HG02885 (cell line): ENCODE measurements at regions not wholly inside any gene's neighbourhood (a gene's known extent, or its start where the extent isn't known, plus 50 kb on each side); places are given as distances from the start of the nearest gene placed in this dataset.

Source experiments
- ATAC-seq: cut with Tn5 transposase; IDR thresholded peaks from one replicate; pipeline ENCODE4 v1.9.1; 2021; ENCODE audit warnings: mild to moderate bottlenecking; ENCODE audit not compliant: unreplicated experiment, poor library complexity

DNA sequence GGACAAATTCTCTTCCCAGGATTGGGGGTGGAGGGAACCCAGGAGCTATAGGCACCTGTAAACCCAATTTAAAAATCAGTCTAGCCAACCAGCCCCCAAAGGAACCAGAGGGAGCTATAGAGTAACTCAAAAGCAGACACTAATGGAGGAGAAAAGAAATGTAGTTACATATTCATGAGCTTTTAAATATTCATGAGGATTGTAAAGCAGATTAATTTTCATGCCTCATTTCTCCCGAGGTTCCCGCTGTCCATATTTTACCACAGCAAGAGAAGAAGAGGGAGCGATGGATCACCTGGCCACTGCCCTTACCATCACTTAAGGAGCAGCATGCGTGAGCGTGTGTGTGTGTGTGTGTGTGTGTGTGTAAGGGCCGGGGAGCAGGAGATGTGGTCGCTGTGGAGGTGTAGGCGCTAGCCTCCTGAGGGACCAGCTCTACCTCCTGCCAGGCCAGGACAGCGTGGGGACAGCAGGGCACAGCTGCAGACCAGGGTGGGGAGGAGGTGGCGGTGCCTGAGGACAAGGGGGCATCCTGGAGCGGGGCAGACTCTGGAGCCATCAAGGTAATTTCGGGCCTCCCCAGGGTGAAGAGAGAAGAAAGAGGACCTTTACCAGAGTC, 100.7 kb upstream of the THY1 start:
- no peak for ATAC-seq

DNA sequence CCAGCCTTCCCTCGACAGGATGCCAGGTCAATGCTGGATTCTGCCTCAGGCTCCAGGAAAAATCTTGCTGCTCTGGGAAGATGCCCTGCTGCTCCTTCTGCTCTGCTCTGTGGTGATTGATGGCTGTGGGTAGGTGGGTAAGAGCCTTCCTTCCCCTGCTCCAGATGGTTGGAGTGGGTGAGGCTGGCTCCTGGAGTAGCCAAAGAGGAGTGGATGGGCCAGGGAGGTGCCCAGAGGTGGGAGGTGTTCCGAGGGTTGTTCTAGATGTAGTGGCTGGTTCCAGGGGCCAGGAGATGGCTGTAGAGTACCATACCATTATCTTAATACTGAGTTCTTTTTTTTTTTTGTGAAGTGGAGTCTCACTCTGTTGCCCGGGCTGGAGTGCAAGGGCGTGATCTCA, 99.6 kb upstream of the THY1 start:
- ATAC-seq, result no peak

DNA sequence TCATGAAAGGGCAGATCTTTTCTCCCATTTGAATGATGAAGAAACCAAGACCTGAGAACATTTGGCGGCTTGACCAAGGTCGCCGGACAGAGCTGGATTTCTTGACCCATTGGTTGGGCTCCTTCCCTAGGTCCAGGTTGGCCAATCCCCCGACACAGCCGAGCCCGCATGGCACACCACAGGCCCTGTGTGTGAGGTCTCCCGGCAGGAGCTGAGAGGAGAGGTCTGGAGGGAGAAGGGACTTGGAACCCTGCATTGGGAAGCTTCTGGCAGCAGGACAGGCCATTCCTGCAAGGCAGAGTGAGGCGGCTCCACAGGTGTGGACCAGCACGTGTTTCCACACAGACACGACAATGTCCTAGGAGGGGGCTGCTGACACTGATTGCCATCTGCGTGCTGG, 98.6 kb upstream of the THY1 start:
- ATAC-seq, result no peak

DNA sequence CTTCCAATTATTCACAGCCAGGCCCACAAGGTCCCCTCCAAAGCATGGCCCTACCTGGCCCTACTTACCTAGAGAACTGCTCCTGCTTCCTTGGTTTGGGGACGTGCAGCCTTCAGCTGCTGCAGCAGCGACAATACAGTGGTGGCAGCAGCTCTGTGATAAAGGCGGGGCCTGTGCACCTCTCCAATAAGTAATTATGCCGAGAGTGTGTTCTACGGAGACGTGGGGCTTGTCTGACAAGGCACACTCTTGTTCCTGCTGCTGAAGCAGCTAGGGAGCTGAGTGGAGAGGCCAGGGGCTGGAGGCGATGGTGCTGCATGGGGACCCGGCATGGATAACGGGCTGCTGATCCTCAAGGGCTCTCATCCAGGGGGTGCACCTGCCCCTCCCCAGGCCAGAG, 98.0 kb upstream of the THY1 start:
- no peak for ATAC-seq

DNA sequence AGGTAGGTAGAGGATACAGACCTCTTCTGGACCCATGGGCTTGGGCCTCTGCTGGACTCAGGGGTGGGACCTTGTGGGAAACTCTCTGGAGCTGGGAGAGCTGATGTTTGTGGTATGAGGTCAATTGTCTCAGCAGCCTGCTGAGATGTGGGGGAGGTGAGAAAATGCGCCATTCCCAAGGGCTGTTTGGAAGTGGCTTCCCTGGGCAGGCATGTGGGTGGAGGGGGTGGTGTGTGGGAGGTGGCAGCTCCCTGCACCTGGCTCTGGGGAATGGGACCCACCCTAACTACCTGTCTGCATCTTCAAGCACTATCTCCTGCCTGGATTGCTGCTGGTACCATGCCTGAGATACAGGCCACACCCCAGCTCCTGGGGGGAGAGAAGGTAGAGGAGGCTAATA, 97.4 kb upstream of the THY1 start:
- ATAC-seq, result no peak

DNA sequence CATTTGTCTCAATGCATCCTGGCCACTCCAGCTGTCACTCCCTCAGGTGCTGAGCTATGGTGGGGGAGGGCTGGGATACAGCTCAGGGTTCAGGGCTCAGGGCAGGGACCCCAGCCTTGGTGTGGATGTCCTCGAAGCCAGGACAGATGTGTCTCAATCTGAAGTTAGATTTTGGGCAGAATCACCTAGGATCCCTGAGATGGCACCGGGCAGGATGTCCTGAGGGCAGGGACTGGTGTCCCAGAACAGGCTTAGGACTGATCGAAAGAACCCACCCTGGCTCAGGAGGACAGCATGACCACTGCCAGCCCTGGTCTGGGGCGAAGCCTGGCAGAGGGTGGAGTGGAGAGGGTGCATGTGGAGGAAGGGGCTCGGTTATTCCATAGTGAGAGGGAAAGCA, 96.8 kb upstream of the THY1 start:
- ATAC-seq, result no peak

DNA sequence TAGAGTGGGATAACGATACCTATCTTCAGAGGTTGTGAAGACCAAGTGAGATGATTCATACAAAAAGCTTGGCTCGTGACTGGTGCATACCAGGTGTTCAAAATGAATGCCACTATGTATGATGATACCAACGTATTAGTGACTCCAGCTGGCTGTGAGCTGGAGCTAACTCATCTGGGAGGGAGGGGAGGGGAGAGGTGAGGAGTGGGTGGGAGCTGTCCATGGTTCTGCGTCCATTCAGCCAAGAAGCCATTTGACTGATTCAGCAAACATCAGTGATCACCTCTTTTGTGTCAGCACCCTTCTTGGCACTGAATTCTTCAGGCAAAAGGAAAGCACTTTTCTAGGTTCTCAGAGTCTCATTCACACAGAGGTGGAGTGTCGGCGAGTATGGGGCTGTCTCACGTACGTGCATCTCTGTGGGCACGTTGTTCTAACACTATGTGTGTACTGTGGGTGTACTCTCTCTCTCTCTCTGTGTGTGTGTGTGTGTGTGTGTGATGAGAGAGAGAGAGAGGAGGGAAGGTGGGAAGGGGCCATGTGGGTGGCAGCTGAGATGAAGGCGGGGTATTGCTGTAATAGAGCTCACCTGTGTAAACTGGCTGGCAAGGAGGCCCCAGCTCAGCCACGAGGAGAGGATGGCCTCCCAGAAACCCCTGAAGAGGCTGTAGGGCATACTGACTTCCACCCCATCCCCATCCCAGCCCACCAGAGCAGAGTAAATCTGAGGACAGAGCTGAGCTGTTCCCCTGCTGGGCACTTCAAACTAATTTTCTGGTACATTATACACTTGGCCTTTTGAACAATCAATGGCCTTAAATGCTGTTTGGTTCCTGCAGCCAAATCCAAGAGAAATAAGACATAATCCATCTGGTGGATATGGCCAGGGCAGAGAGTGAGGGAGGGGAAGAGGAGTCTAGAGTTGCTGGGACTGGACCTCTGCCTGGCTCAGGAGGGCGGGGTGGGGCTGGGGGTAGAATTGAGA, 96.1 kb upstream of the THY1 start:
- ATAC-seq, result no peak

DNA sequence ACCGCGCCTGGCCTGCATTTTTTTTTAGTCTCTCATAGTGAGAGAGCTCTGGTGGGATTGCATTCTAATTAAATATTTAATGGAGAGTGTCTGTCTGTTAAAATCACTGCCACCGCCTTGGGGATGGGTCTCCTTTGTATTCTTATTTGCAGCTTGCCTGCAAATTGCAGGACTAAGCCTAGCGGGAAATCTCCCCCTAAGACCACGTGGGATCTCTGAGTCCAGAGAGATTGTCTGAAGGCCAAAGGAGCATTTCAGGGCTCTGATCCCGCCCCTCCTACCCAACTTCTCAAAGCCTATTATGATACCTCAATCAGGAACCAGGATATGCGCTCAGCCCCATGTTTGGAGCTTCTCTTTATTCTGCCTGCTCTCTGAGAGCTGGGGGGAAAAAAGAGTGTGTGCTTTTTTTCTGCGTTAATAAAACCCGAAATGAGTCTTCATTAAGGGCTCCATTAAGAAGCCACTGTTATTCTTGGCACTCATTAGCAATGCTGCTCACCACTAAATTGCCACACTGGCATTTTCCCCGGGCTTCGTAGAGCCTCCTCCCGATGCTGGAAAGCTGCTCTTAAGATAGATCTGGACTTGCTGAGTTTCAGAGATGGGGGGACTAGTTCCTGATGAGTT, 92.9 kb upstream of the THY1 start:
- no peak for ATAC-seq

DNA sequence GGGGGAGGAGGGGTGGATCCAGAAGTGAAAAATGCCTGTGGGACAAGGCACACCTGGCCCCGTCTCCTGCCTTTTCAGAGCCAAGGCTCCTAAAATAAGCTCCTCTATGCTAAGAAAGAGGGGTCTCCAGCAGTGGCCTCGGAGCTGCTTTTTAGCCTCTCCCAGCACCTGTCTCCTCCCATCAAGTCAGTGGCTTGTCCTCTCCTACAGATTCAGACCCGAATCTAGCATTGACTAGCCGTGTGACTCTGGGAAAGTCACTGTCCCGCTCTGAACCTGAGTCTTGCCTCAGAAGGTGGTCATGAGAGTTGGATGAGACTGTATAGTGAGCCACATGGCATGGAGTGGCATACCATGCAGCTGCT, 90.8 kb upstream of the THY1 start:
- no peak for ATAC-seq

DNA sequence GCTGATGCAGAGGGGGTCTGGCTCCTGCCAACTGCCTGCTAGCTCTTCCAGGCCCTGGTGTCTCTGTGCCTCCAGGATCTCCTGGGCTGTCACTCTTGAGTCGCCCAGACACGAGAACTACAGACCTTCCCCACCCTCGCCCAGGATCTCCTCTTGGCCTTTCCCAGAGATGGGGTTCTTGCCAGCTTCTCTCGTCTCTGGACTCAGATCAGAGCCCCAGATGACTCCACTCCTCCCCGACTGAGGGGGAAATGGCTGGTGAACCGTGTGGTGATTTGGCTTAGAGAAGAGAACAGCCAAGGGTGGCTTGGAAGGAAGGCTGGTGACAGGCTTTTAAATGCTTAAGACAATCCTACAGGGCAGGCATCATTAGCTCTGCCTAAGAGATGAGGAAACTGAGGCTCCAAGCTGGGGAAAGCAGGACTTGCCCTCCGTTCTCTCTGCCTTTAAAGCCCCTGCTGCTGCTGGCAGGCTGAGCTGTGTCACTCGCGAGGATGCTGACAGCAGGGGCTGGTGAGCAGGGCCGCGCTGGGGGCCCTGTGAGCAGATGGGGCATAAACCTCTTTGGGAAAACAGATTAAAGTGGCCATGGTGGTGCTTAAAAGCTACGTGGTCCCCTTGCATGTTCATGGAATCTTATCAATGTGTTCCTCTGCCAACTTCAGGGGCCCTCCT, 90.3 kb upstream of the THY1 start:
- no peak for ATAC-seq

DNA sequence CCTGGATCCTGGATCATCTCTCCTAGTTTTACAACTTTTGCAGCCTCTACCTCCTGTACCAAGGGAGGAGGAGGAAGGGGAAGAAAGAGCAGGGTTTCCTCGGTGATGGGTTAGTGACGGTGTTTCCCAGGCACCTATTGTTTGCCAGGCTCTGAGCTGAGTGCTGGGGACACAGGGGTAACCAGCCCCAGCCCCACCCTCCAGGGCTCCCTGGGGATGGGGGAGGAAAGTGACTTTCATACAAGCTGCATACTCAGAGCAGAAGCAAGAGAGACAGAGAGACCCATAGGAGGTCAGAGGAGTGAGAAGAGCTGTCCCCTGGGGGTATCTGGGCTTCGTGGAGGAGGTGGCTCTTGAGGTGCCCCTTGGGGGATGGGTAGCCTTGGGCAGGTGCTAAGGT, 89.4 kb upstream of the THY1 start:
- no peak for ATAC-seq

DNA sequence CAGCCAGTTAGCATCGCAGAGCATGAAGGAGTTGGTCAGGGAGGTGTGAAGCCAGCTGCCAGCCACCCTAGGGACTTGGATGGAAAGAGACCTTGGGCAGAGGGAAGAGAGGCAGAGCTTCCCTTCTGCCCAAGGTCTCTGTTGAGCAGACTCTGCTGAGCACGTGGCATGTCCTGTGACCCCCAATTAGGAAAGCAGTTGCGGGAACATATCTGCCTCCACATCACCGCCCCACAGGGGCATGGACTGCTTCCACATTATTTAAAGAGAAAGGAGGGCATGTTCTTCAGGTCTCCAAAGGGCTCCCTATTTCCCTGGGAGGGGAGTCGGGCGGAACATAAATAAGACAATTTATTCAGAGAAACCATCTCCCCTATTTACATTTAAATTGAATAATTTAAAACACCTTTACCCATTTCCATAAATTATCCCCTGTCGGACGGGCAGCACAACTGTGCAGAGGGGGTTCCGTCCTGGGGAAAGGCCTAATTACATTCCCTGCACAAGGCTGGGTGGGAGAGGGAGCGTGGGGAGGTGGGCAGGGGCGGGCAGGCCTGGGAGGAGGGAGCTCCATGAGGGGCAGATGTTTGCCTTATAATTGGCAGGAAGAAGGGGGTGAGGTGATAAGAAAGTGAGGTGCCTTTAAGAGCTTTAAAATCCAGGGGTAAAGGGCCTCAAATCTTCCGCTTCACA, 88.8 kb upstream of the THY1 start:
- ATAC-seq, result no peak

DNA sequence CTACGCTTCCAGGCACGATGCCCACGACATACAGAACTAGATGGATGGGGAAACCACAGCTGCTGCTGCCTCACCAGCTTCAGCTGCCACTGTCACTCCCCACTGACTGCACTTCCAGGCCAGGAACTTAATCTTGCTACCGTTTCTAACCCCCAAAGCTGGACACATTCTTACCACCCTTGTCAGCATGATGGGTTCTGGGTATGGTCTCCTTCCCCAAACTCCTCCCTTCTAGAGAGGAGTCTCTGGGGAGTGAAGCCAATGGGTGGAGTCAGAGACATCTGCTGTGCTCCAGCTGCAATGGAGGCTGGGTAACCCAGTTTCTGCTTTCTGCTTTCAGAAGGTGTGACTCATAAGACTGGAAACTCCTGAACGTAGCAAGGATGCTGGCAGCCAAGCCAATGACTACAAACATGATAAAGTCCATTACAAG, 87.0 kb upstream of the THY1 start:
- ATAC-seq, result peak; percentile 74

DNA sequence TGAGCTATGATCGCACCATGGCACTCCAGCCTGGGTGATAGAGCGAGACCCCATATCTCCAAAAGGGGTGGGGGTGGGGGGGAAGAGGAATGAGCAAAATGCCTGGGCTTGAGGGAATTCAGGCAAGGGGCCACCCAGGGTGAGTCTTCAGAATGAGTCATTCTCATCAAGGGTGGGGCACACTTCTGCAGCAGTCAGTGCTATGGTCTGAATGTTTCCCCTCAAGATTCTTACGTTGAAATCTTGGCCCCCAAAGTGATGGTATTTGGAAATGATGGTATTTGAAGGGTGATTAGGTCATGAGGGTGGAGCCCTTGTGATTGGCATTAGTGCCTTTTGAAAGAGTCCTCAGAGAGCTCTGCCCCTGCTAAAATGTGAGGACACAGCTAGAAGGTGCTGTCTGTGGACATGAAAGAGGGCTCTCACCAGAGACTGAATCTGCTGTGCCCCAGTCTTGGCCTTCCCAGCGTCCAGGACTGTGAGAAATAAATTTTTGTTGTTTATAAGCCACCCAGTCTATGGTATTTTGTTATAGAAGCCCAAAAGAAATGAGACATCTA, 86.4 kb upstream of the THY1 start:
- ATAC-seq, result no peak

DNA sequence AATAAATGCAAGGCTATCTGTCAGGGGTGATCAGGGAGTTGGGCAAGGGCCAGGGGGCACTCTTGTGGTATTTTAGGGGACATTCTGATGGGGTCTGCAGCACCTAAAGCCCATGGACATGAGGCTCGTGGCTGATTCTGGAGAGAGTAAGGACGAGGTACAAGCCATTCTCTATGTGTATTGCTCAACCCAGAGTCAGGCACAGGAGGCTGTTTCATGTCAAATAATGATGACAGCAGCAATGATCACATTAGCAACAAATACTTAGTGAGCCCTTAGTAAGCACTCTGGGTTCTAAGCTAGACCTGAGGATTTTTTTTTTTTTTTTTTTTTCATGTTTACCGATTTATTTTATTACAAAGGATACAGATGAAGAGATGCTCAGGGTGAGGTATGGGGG, 83.5 kb upstream of the THY1 start:
- ATAC-seq, result no peak

DNA sequence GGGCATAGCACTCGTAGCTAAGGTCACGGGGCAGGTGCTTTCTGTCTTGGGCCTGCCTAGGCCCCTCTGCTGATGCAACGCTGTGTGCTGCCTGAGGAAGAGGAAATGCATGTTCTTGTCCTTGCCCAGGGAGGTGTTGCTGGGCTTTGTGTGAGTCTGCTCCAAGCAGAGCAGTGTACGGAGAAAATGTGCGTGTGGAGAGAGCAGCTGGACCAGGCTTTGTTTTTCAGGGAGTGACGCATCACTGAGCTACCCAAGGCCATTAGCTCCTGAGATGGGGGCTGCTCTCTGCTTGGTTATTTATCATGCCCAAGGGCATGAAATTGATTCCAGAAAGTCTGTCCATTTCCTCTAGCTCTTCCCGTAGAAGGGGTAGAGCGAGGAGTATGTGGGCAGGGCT, 82.9 kb upstream of the THY1 start:
- ATAC-seq, result no peak

DNA sequence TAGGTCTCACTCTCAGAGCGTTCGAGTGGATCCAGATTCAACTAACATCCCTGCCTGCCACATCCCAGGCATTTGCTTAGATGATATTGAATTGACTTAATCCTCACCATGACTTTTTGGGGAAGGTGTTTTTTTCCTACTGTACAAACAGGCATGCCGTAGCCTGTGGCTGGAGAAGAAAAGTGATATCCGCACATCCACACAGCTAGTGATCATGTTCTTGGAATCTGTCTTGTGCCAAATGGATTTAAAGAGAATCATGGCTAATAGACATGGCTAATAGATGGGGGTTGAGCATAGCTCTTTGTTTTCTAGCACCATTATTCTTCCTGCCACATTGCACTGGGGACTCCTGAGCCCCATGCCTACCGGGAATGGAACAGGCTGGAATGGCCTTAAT, 82.1 kb upstream of the THY1 start:
- ATAC-seq, result no peak

DNA sequence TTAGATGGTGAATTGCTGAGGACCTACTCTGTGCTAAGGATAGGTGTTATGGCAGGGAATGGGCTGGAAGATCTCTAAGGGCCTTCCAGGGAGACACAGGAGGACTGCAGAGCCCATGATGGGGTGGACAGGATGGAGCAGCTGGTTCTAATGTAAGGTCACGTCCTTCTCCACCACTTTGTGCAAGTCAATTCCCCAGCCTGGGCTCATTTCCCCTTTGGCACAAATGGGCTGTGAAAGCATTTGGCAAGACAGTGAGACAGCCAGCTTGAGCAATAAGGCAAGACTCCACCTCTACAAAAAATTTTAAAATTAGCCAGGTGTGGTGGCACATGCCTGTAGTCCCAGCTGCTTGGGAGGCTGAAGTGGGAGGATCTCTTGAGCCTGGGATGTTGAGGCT, 81.4 kb upstream of the THY1 start:
- no peak for ATAC-seq

DNA sequence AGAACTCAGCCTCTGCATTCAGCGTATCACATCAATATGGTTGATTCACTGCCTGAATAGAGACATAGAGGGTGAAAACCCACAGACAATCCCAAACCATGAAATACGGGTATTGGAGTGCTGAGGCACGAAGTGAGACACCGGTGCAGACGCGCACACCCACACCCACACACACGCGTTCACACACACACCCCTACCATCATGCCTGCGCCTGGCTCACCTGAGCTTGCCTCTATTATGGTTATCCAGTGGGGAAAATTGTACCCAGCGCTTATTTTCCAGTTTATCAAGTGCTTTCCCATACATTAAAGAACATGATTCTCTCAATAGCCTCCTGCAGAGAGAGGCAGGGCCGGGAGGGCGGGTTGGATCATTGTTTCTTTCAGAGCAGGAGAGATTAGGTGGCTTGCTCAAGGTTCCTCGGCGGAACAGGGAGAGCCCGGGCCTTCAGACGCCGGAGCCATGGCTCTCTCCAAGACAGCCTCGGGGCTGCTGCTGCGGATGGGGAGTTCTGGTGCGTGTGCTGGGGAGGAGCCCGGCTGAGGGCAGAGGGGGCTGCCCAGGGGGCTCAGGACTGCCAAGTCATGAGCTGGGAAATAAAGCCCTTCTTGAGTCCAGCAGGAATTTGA, 78.9 kb upstream of the THY1 start:
- ATAC-seq, result no peak

DNA sequence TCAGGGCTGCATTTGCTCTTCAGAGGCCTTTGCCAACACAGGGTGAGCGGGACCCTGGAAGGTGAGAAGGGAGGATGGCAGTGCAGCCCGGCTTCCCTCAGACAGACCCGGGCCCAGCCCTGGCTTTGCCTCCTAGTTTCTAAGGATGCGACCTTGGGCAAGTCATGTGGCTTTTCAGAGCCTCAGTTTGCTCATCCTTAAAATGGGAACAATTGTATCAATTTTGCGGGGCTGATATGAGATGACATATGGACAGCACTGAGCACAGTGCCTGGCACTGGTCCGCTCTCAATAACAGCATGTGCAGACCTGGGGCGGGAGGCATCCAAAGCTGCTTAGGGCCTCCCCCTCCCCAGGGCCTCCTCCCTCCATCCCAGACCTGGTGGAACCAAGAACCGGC, 74.7 kb upstream of the THY1 start:
- no peak for ATAC-seq
